ENCODE measurements at regions not wholly inside any gene's neighbourhood (a gene's known extent, or its start where the extent isn't known, plus 50 kb on each side); places are given as distances from the start of the nearest gene placed in this dataset.

- TF ChIP-seq, protein P1, sequence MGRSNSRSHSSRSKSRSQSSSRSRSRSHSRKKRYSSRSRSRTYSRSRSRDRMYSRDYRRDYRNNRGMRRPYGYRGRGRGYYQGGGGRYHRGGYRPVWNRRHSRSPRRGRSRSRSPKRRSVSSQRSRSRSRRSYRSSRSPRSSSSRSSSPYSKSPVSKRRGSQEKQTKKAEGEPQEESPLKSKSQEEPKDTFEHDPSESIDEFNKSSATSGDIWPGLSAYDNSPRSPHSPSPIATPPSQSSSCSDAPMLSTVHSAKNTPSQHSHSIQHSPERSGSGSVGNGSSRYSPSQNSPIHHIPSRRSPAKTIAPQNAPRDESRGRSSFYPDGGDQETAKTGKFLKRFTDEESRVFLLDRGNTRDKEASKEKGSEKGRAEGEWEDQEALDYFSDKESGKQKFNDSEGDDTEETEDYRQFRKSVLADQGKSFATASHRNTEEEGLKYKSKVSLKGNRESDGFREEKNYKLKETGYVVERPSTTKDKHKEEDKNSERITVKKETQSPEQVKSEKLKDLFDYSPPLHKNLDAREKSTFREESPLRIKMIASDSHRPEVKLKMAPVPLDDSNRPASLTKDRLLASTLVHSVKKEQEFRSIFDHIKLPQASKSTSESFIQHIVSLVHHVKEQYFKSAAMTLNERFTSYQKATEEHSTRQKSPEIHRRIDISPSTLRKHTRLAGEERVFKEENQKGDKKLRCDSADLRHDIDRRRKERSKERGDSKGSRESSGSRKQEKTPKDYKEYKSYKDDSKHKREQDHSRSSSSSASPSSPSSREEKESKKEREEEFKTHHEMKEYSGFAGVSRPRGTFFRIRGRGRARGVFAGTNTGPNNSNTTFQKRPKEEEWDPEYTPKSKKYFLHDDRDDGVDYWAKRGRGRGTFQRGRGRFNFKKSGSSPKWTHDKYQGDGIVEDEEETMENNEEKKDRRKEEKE (IDR thresholded peaks at IDR 0.05) = no peak
- TF ChIP-seq ARHGAP35 (CRISPR knock-in tag; IDR thresholded peaks at IDR 0.05; ENCODE audit: borderline replicate concordance) (no peak), ZC3H13 (CRISPR knock-in tag; IDR thresholded peaks at IDR 0.05) (no peak), E2F5 (CRISPR knock-in tag; conservative IDR thresholded peaks at IDR 0.05) (no peak), FOXO1 (CRISPR knock-in tag; IDR thresholded peaks at IDR 0.05) (peak; percentile 52; the same call in 1 of the 2 replicates), ZNF784 (CRISPR knock-in tag; IDR thresholded peaks at IDR 0.05; ENCODE audit: borderline replicate concordance) (no peak), REPIN1 (CRISPR knock-in tag; IDR thresholded peaks at IDR 0.05; ENCODE audit: borderline replicate concordance, low read depth) (0 out of 2 replicates have a peak, but pooled peaks have one; percentile 31), MBD4 (IDR thresholded peaks at IDR 0.05; ENCODE audit: borderline replicate concordance, low read length) (no peak), HOXA5 (CRISPR knock-in tag; IDR thresholded peaks at IDR 0.05) (no peak), FOXC1 (CRISPR knock-in tag; IDR thresholded peaks at IDR 0.05; ENCODE audit: borderline replicate concordance) (no peak), GATAD2A (CRISPR knock-in tag; IDR thresholded peaks at IDR 0.05) (peak; percentile 77), IRX3 (CRISPR knock-in tag; IDR thresholded peaks at IDR 0.05; ENCODE audit: borderline replicate concordance, low read depth) (no peak), ZHX1 (CRISPR knock-in tag; IDR thresholded peaks at IDR 0.05; ENCODE audit: low read depth) (no peak), ELF4 (CRISPR knock-in tag; IDR thresholded peaks at IDR 0.05; ENCODE audit: borderline replicate concordance) (no peak), KLF11 (CRISPR knock-in tag; IDR thresholded peaks at IDR 0.05) (no peak), SCMH1 (CRISPR knock-in tag; IDR thresholded peaks at IDR 0.05; ENCODE audit: borderline replicate concordance) (no peak)
- TF ChIP-seq, protein P2, sequence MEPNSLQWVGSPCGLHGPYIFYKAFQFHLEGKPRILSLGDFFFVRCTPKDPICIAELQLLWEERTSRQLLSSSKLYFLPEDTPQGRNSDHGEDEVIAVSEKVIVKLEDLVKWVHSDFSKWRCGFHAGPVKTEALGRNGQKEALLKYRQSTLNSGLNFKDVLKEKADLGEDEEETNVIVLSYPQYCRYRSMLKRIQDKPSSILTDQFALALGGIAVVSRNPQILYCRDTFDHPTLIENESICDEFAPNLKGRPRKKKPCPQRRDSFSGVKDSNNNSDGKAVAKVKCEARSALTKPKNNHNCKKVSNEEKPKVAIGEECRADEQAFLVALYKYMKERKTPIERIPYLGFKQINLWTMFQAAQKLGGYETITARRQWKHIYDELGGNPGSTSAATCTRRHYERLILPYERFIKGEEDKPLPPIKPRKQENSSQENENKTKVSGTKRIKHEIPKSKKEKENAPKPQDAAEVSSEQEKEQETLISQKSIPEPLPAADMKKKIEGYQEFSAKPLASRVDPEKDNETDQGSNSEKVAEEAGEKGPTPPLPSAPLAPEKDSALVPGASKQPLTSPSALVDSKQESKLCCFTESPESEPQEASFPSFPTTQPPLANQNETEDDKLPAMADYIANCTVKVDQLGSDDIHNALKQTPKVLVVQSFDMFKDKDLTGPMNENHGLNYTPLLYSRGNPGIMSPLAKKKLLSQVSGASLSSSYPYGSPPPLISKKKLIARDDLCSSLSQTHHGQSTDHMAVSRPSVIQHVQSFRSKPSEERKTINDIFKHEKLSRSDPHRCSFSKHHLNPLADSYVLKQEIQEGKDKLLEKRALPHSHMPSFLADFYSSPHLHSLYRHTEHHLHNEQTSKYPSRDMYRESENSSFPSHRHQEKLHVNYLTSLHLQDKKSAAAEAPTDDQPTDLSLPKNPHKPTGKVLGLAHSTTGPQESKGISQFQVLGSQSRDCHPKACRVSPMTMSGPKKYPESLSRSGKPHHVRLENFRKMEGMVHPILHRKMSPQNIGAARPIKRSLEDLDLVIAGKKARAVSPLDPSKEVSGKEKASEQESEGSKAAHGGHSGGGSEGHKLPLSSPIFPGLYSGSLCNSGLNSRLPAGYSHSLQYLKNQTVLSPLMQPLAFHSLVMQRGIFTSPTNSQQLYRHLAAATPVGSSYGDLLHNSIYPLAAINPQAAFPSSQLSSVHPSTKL (CRISPR knock-in tag; IDR thresholded peaks at IDR 0.05) = peak; percentile 76
These were observed 246.5 kb upstream of the USP25 start (continued) for GRCh38 chr21:15483138-15483780.
